D721Med (cell line): ENCODE measurements at regions not wholly inside any gene's neighbourhood (a gene's known extent, or its start where the extent isn't known, plus 50 kb on each side); places are given as distances from the start of the nearest gene placed in this dataset.
A peak's percentile ranks its signal among the peaks of the same experiment; 100 is the strongest.

Source experiments
- DNase-seq: peaks from one replicate; pipeline ENCODE4 v3.0.0; 2011; ENCODE audit warnings: low spot score; ENCODE audit not compliant: insufficient read length
- FAIRE-seq: peaks from 2 replicates; lab custom pipeline; 2011; peaks lifted over from hg19 to GRCh38; lab: Jason Lieb, UNC
- CTCF ChIP-seq: IDR thresholded peaks from 2 replicates; pipeline ENCODE4 v1.5.1; 2012; ENCODE audit warnings: mild to moderate bottlenecking, control low read depth; ENCODE audit not compliant: insufficient read depth; ENCODE audit errors: missing control alignments

GRCh38 chr6:155527443-155527842 lies 71.8 kb upstream of the NOX3 start:
- no peak for TF ChIP-seq CTCF
- FAIRE-seq (peak; percentile 75), DNase-seq (no peak)

GRCh38 chr6:155523821-155524651 lies 68.4 kb upstream of the NOX3 start:
- no peak for TF ChIP-seq CTCF
- no peak for FAIRE-seq
- no peak for DNase-seq

GRCh38 chr6:155521719-155522118 lies 66.1 kb upstream of the NOX3 start:
- no peak for TF ChIP-seq CTCF
- FAIRE-seq: no peak
- DNase-seq: no peak

- DNase-seq: no peak
- no peak for TF ChIP-seq CTCF
- no peak for FAIRE-seq
These were observed 64.4 kb upstream of the NOX3 start for GRCh38 chr6:155520078-155520477.

- TF ChIP-seq CTCF: no peak
- FAIRE-seq (no peak), DNase-seq (no peak)
These were observed 63.6 kb upstream of the NOX3 start for GRCh38 chr6:155519176-155519738.

GRCh38 chr6:155517294-155517693 lies 61.7 kb upstream of the NOX3 start:
- DNase-seq: no peak
- no peak for TF ChIP-seq CTCF
- FAIRE-seq: no peak

- DNase-seq (no peak), FAIRE-seq (no peak)
- no peak for TF ChIP-seq CTCF
These were observed 55.2 kb upstream of the NOX3 start for GRCh38 chr6:155510879-155511278.
